ENCODE measurements at regions not wholly inside any gene's neighbourhood (a gene's known extent, or its start where the extent isn't known, plus 50 kb on each side); places are given as distances from the start of the nearest gene placed in this dataset.

- TF ChIP-seq ELF1 (IDR thresholded peaks at IDR 0.05) (no peak), MXI1 (IDR thresholded peaks at IDR 0.05; ENCODE audit: low read depth, low read length) (no peak), CTCF (IDR thresholded peaks at IDR 0.05) (no peak), USF2 (IDR thresholded peaks at IDR 0.05; ENCODE audit: borderline replicate concordance, low read depth, low read length) (no peak), CHD2 (IDR thresholded peaks at IDR 0.05; ENCODE audit: low read length, partially characterized antibody) (no peak), JUND (IDR thresholded peaks at IDR 0.05) (no peak), ZBTB33 (IDR thresholded peaks at IDR 0.05; ENCODE audit: borderline replicate concordance, low read depth) (no peak), MAX (IDR thresholded peaks at IDR 0.05; ENCODE audit: low read depth) (no peak), YY1 (IDR thresholded peaks at IDR 0.05; ENCODE audit: low read depth) (no peak), RAD21 (IDR thresholded peaks at IDR 0.05; ENCODE audit: low read length) (no peak)
Observed at GRCh38 chr5:134055015-134055414, 50.2 kb upstream of the VDAC1 start.
